Ishikawa (cell line): ENCODE measurements at regions not wholly inside any gene's neighbourhood (a gene's known extent, or its start where the extent isn't known, plus 50 kb on each side); places are given as distances from the start of the nearest gene placed in this dataset.

Experiments
- CEBPB ChIP-seq: IDR thresholded peaks from 2 replicates; pipeline ENCODE4 v1.6.1; 2012
- CREB1 ChIP-seq: IDR thresholded peaks from 2 replicates; pipeline ENCODE4 v1.6.1; 2012; ENCODE audit warnings: low read depth
- EGR1 ChIP-seq: IDR thresholded peaks from 2 replicates; pipeline ENCODE4 v1.6.1; 2012
- EP300 ChIP-seq: IDR thresholded peaks from 2 replicates; pipeline ENCODE4 v1.6.1; 2012; ENCODE audit warnings: borderline replicate concordance
- FOXM1 ChIP-seq: IDR thresholded peaks from 2 replicates; pipeline ENCODE4 v1.6.1; 2012; ENCODE audit warnings: low read depth, borderline replicate concordance
- REST ChIP-seq: IDR thresholded peaks from 2 replicates; pipeline ENCODE4 v1.6.1; 2012; ENCODE audit warnings: low read depth, mild to moderate bottlenecking
- TEAD4 ChIP-seq: IDR thresholded peaks from 2 replicates; pipeline ENCODE4 v1.6.1; 2012
- YY1 ChIP-seq: IDR thresholded peaks from 2 replicates; pipeline ENCODE4 v1.6.1; 2012; ENCODE audit warnings: low read depth

DNA sequence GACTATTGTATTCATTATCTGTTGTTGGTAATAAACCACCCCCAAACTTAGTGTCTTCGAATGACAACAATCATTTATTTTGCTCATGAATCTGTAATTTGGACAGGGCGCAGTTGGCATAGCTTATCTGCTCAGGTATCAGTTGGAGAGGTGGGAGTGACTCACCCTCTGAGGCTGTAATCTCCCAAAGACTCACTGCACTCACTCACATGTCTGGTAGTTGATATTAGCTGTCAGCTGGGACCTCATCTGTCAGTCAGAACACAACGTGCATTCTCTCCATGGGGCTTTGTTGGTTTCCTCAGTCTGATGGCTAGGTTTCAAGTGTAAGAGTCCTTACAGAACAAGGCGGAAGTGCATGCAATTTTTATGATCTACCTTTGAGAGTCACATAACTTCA lies 183.5 kb upstream of the PRNP start:
- TF ChIP-seq TEAD4: no peak
- TF ChIP-seq EP300: no peak
- no peak for TF ChIP-seq CEBPB
- TF ChIP-seq YY1: no peak
- no peak for TF ChIP-seq CREB1
- TF ChIP-seq FOXM1: no peak
- TF ChIP-seq REST: no peak
- TF ChIP-seq EGR1: no peak
